Coronary artery (tissue), 2 donors: ENCODE measurements at regions not wholly inside any gene's neighbourhood (a gene's known extent, or its start where the extent isn't known, plus 50 kb on each side); places are given as distances from the start of the nearest gene placed in this dataset.

Source experiments
- DNase-seq: peaks from one replicate; pipeline ENCODE4 v3.0.0-alpha.2; 2017; ENCODE audit warnings: low spot score
- H3K27ac ChIP-seq, 2 donors: fragments of 200-600 bp; sonication (generic); one replicate each; pipeline ENCODE4 v1.5.1; 2016 to 2019
- H3K4me3 ChIP-seq: fragments of 200-600 bp; sonication (generic); 2 replicates; pipeline ENCODE4 v1.5.1; 2016; ENCODE audit warnings: mild to moderate bottlenecking, moderate library complexity
- CTCF ChIP-seq: fragments of 200-600 bp; sonication (generic); IDR thresholded peaks from one replicate; pipeline ENCODE4 v1.5.1; 2019; ENCODE audit warnings: antibody characterized with exemption

- DNase-seq = no peak
Observed at GRCh38 chr1:173409613-173410012, 67.5 kb upstream of the PRDX6 start.

DNA sequence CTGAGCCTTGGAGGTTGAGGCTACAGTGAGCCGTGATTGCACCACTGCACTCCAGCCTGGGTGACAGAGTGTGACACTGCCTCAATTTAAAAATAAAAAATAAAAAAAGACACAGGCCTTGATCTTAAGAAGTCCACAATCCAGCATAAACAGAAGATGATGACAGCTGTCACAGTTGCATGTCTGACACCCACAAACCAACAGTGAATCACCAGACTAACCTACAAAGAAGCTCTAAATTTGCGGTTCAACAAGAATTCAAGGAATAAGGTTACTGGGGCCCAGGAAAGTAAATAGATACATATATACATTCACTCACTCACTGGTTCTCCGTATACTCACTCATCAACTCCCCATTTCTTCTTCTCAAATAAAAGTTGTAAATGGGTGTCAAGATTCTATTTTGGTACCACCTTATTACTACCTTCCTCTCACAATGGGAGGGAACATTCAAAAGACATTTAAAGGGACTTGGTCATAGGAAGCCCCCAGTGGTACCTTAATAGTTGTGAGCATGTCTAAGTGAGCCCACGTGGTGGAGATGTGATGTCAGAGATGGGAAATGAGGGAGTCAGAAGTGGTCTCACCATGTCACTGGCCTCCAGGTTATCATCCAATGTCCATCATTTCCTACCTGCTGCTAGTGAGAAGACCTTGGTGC is 66.9 kb upstream of the PRDX6 start:
- no peak for TF ChIP-seq CTCF
- Histone ChIP-seq H3K27ac (no peak overlapping the region), H3K4me3 (no peak overlapping the region)
- no peak for DNase-seq

More at GRCh38 chr1:173409613-173410012, 67.5 kb upstream of the PRDX6 start:
- no peak for TF ChIP-seq CTCF
- Histone ChIP-seq H3K4me3 (no peak overlapping the region), H3K27ac (no peak overlapping the region)

DNA sequence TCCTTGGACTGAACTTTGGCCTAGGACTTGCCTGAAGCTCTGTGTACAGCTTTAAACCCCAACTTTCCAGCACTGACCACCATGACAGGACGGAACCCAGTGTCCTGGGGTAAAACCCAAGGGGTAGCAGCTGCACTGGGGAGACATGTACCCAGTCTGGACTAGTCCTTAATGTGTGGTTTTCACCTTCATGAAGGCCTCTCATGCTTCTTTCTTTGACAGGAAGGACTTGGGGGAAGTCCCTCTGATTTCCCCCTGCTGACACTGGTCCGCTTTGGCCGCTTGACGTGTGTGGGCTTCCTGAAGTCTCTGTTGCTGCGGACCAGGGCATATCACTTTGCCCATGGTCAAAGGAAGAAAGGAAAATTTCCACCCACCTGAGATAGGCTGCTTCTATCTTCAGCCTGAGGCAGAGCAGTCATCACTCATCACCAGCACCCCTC is 66.3 kb upstream of the PRDX6 start:
- no peak for TF ChIP-seq CTCF
- DNase-seq = no peak
- Histone ChIP-seq H3K4me3 (no peak overlapping the region), H3K27ac (no peak overlapping the region)

GRCh38 chr1:173411835-173412742 is 65.0 kb upstream of the PRDX6 start:
- TF ChIP-seq CTCF = no peak
- Histone ChIP-seq H3K27ac (no peak overlapping the region), H3K4me3 (no peak overlapping the region)
- no peak for DNase-seq

- no peak for TF ChIP-seq CTCF
- H3K4me3 ChIP-seq = no peak overlapping the region
- no peak for DNase-seq
- no peak overlapping the region for H3K27ac ChIP-seq
Observed at GRCh38 chr1:173413271-173413707, 63.8 kb upstream of the PRDX6 start.

DNA sequence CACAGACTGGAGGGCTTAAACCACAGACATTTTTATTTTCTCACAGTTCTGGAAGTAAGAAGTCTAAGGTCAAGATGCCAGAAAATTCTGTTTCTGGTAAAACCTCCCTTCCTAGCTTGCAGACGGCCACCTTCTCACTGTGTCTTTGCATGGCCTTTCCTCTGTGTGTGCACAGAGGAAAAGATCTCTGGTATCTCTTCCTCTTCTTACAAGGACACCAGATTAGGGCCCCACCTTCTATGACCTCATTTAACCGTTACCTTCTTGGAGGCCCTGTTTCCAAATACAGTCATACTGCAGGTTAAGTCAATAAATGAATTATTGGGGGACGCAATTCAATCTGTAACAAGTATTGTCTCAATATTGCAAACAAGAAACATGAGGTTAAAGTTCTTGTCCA is 63.0 kb upstream of the PRDX6 start:
- TF ChIP-seq CTCF = no peak
- Histone ChIP-seq H3K4me3 (no peak overlapping the region), H3K27ac (no peak overlapping the region)
- DNase-seq = no peak
